ENCODE measurements at regions not wholly inside any gene's neighbourhood (a gene's known extent, or its start where the extent isn't known, plus 50 kb on each side); places are given as distances from the start of the nearest gene placed in this dataset.

GRCh38 chr7:46135557-46135956, 214.5 kb upstream of the IGFBP3 start:
- no peak for DNase-seq (ENCODE audit: low read depth)
- Histone ChIP-seq H3K27me3 (ENCODE audit: control insufficient read depth, insufficient read depth, low read length) (no peaks in the 10 kb centered on the region), H3K4me3 (ENCODE audit: low read depth, low read length) (no peak overlapping the region), H3K36me3 (ENCODE audit: control insufficient read depth, insufficient read depth, low read length) (no peaks in the 10 kb centered on the region)
- ChIA-PET POLR2A (no interaction called here), CTCF (no interaction called here)
- TF ChIP-seq CTCF (IDR thresholded peaks at IDR 0.05; ENCODE audit: insufficient read depth, low read depth, low read length): no peak

GRCh38 chr7:46134795-46135194, 213.7 kb upstream of the IGFBP3 start:
- POLR2A ChIA-PET: no interaction called here
- no peak for TF ChIP-seq CTCF (IDR thresholded peaks at IDR 0.05; ENCODE audit: insufficient read depth, low read depth, low read length)

GRCh38 chr7:46134385-46134784, 213.3 kb upstream of the IGFBP3 start:
- DNase-seq (ENCODE audit: low read depth): no peak
- H3K36me3 ChIP-seq (ENCODE audit: control insufficient read depth, insufficient read depth, low read length): no peaks in the 10 kb centered on the region
- CTCF ChIA-PET: interaction anchor here (0.6 to 3.4 kb wide), 2 partner anchors 212 to 454 kb away, joined by 3 to 19 read pairs; partner anchors contain the start of gene IGFBP3
- H3K27me3 ChIP-seq (ENCODE audit: control insufficient read depth, insufficient read depth, low read length): no peaks in the 10 kb centered on the region
- H3K4me3 ChIP-seq (ENCODE audit: low read depth, low read length): no peak overlapping the region
- TF ChIP-seq CTCF (IDR thresholded peaks at IDR 0.05; ENCODE audit: insufficient read depth, low read depth, low read length): no peak
- POLR2A ChIA-PET: no interaction called here

More at GRCh38 chr7:46134795-46135194, 213.7 kb upstream of the IGFBP3 start:
- H3K27me3 ChIP-seq (ENCODE audit: control insufficient read depth, insufficient read depth, low read length): no peaks in the 10 kb centered on the region
- CTCF ChIA-PET: no interaction called here
- H3K4me3 ChIP-seq (ENCODE audit: low read depth, low read length): no peak overlapping the region
- DNase-seq (ENCODE audit: low read depth): no peak
- no peaks in the 10 kb centered on the region for H3K36me3 ChIP-seq (ENCODE audit: control insufficient read depth, insufficient read depth, low read length)

DNA sequence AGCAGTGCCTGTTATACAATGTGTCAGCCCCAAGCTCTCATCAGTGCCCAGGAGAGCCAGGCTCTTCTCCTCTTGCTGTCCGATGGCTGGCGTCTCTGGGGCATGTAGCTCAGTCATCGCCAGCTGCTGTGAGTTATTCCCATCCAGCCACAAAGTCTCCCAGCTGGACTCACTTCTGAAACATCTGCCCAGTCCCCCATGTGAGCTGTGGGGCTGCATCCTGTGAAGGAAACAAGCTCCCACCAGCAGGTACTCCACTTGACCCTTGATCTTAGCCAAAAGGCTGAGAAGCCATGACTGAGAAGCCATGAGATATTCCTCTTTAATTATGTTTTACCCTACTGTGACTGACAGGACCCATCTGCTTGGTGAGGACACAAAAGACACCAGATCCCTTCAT, 212.7 kb upstream of the IGFBP3 start:
- CTCF ChIA-PET: interaction anchor here (0.6 to 3.4 kb wide), 2 partner anchors 211 to 455 kb away, joined by 3 to 19 read pairs; partner anchors contain the start of gene IGFBP3

GRCh38 chr7:46133072-46133471, 212.0 kb upstream of the IGFBP3 start:
- no peaks in the 10 kb centered on the region for H3K27me3 ChIP-seq (ENCODE audit: control insufficient read depth, insufficient read depth, low read length)
- no peak for DNase-seq (ENCODE audit: low read depth)
- ChIA-PET CTCF (interaction anchor here (0.9 to 3.4 kb wide), 5 partner anchors 16 to 210 kb away, joined by 3 to 19 read pairs (median 4); partner anchors contain the start of gene IGFBP3), POLR2A (no interaction called here)
- no peak overlapping the region for H3K4me3 ChIP-seq (ENCODE audit: low read depth, low read length)
- H3K36me3 ChIP-seq (ENCODE audit: control insufficient read depth, insufficient read depth, low read length): no peaks in the 10 kb centered on the region
- no peak for TF ChIP-seq CTCF (IDR thresholded peaks at IDR 0.05; ENCODE audit: insufficient read depth, low read depth, low read length)

More for the DNA sequence above, 212.7 kb upstream of the IGFBP3 start:
- H3K36me3 ChIP-seq (ENCODE audit: control insufficient read depth, insufficient read depth, low read length): no peaks in the 10 kb centered on the region
- H3K4me3 ChIP-seq (ENCODE audit: low read depth, low read length): no peak overlapping the region
- H3K27me3 ChIP-seq (ENCODE audit: control insufficient read depth, insufficient read depth, low read length): no peaks in the 10 kb centered on the region
- TF ChIP-seq CTCF (IDR thresholded peaks at IDR 0.05; ENCODE audit: insufficient read depth, low read depth, low read length): no peak
- DNase-seq (ENCODE audit: low read depth): no peak
- POLR2A ChIA-PET: no interaction called here
